Keratinocyte (primary cell): ENCODE measurements at regions not wholly inside any gene's neighbourhood (a gene's known extent, or its start where the extent isn't known, plus 50 kb on each side); places are given as distances from the start of the nearest gene placed in this dataset.

Experiments
- DNase-seq: peaks from one replicate; pipeline ENCODE4 v3.0.0-alpha.2; 2011; ENCODE audit warnings: low read depth, missing footprints, low spot score
- FAIRE-seq: peaks from 2 replicates; lab custom pipeline; 2011; peaks lifted over from hg19 to GRCh38; lab: Jason Lieb, UNC
- H2AFZ ChIP-seq: 2 replicates; pipeline ENCODE4 v1.6.0; 2012; ENCODE audit warnings: low read length, control low read depth, inconsistent platforms; ENCODE audit not compliant: control insufficient read depth
- H3K27ac ChIP-seq: 2 replicates; pipeline ENCODE4 v1.5.1; 2011; ENCODE audit warnings: low read length; ENCODE audit not compliant: control insufficient read depth, insufficient read depth
- H3K27me3 ChIP-seq: 3 replicates; pipeline ENCODE4 v1.6.0; 2011; ENCODE audit warnings: low read length; ENCODE audit not compliant: control insufficient read depth, insufficient read depth; ENCODE audit errors: extremely low read depth
- H3K36me3 ChIP-seq, 2 experiments: 2 replicates in 1 of 2; 3 replicates in 1 of 2; pipeline ENCODE4 v1.5.1; 2011; ENCODE audit warnings: low read length in 2 of 2, mild to moderate bottlenecking in 1 of 2; ENCODE audit not compliant: control insufficient read depth in 2 of 2, insufficient read depth in 2 of 2; ENCODE audit errors: extremely low read depth in 1 of 2
- H3K4me1 ChIP-seq: 3 replicates; pipeline ENCODE4 v1.5.1; 2011; ENCODE audit warnings: low read length; ENCODE audit not compliant: control insufficient read depth, insufficient read depth; ENCODE audit errors: extremely low read depth
- H3K4me2 ChIP-seq: 3 replicates; pipeline ENCODE4 v1.6.0; 2011; ENCODE audit warnings: low read depth, low read length; ENCODE audit not compliant: control insufficient read depth, insufficient read depth; ENCODE audit errors: extremely low read depth
- H3K4me3 ChIP-seq, 3 experiments: fragments of 200-600 bp in 1 of 3; sonication (generic) in 1 of 3; 2 replicates in 2 of 3; 3 replicates in 1 of 3; pipeline ENCODE4 v1.5.1; 2011 to 2016; ENCODE audit warnings: low read length in 3 of 3, mild to moderate bottlenecking in 3 of 3, control low read depth in 2 of 3, inconsistent platforms in 1 of 3, low read depth in 1 of 3, mixed read lengths in 1 of 3, mixed run types in 1 of 3, moderate library complexity in 1 of 3; ENCODE audit not compliant: control insufficient read depth in 2 of 3, insufficient read depth in 2 of 3; ENCODE audit errors: extremely low read depth in 1 of 3
- H3K79me2 ChIP-seq: 2 replicates; pipeline ENCODE4 v1.6.0; 2012; ENCODE audit warnings: low read length; ENCODE audit not compliant: control insufficient read depth, insufficient read depth
- H3K9ac ChIP-seq: 3 replicates; pipeline ENCODE4 v1.6.0; 2011; ENCODE audit warnings: low read length; ENCODE audit not compliant: control insufficient read depth, insufficient read depth; ENCODE audit errors: extremely low read depth
- H3K9me1 ChIP-seq: 3 replicates; pipeline ENCODE4 v1.6.0; 2011; ENCODE audit warnings: low read length; ENCODE audit not compliant: control insufficient read depth, insufficient read depth; ENCODE audit errors: extremely low read depth
- H3K9me3 ChIP-seq: 2 replicates; pipeline ENCODE4 v1.5.1; 2012; ENCODE audit warnings: low read depth, low read length; ENCODE audit not compliant: control insufficient read depth
- H4K20me1 ChIP-seq: 3 replicates; pipeline ENCODE4 v1.6.0; 2011; ENCODE audit warnings: low read length; ENCODE audit not compliant: control insufficient read depth, insufficient read depth; ENCODE audit errors: extremely low read depth
- CTCF ChIP-seq, 3 experiments: IDR thresholded peaks in 1 of 3; conservative IDR thresholded peaks in 1 of 3; optimal IDR thresholded peaks in 1 of 3; 2 replicates in 2 of 3; 3 replicates in 1 of 3; pipeline versions ENCODE3 to v1.5.1; 2011; ENCODE audit warnings: low read length in 3 of 3, mild to moderate bottlenecking in 3 of 3, moderate library complexity in 2 of 3, control low read depth in 1 of 3, inconsistent platforms in 1 of 3; ENCODE audit not compliant: insufficient read depth in 2 of 3; ENCODE audit errors: extremely low read depth in 1 of 3
- EZH2 ChIP-seq: IDR thresholded peaks from one replicate; pipeline ENCODE4 v1.6.1; 2012; ENCODE audit warnings: inconsistent platforms, mild to moderate bottlenecking, low read length, moderate library complexity
- dilution Hi-C: fragments of 300-500 bp; cut with MboI; formaldehyde crosslinking; loops from one replicate; pipeline ENCODE4 v1.7.0; 2020; ENCODE audit warnings: low sequenced_read_pairs; ENCODE audit not compliant: extremely low pct_ligation_motif_present

- no peaks in the 10 kb centered on the region for H4K20me1 ChIP-seq
- DNase-seq (no peak), FAIRE-seq (no peak)
- dilution Hi-C loops = no loop called here
- H3K4me1 ChIP-seq = no peaks in the 10 kb centered on the region
- H3K4me2 ChIP-seq = no peak overlapping the region
- no peak overlapping the region for H3K9ac ChIP-seq
- no peaks in the 10 kb centered on the region for H3K79me2 ChIP-seq
- H3K4me3 ChIP-seq = no peak overlapping the region
- no peak overlapping the region for H3K27ac ChIP-seq
- H3K9me1 ChIP-seq = no peaks in the 10 kb centered on the region
- H2AFZ ChIP-seq = no peak overlapping the region
- H3K27me3 ChIP-seq = no peaks in the 10 kb centered on the region
- no peaks in the 10 kb centered on the region for H3K36me3 ChIP-seq
- H3K9me3 ChIP-seq = no peaks in the 10 kb centered on the region
- TF ChIP-seq EZH2 = no peak
- TF ChIP-seq CTCF (optimal IDR thresholded peaks at IDR 0.05 in 1 of 3, IDR thresholded peaks at IDR 0.05 in 1 of 3, conservative IDR thresholded peaks at IDR 0.05 in 1 of 3; ENCODE audit: extremely low read depth in 1 of 3, insufficient read depth in 2 of 3, low read length in 3 of 3) = no peak
Measured at GRCh38 chr5:86407711-86408110, 210.0 kb upstream of the COX7C start.

- TF ChIP-seq EZH2 (no peak), CTCF (optimal IDR thresholded peaks at IDR 0.05 in 1 of 3, IDR thresholded peaks at IDR 0.05 in 1 of 3, conservative IDR thresholded peaks at IDR 0.05 in 1 of 3; ENCODE audit: extremely low read depth in 1 of 3, insufficient read depth in 2 of 3, low read length in 3 of 3) (no peak)
- no peaks in the 10 kb centered on the region for H3K9me1 ChIP-seq
- no peak overlapping the region for H2AFZ ChIP-seq
- no peak overlapping the region for H3K4me3 ChIP-seq
- H3K4me1 ChIP-seq = no peaks in the 10 kb centered on the region
- no peak for DNase-seq
- no peaks in the 10 kb centered on the region for H3K27me3 ChIP-seq
- H4K20me1 ChIP-seq = no peaks in the 10 kb centered on the region
- no peaks in the 10 kb centered on the region for H3K9me3 ChIP-seq
- no peak overlapping the region for H3K27ac ChIP-seq
- no peaks in the 10 kb centered on the region for H3K36me3 ChIP-seq
- H3K9ac ChIP-seq = no peak overlapping the region
- H3K79me2 ChIP-seq = no peaks in the 10 kb centered on the region
- no peak for FAIRE-seq
- dilution Hi-C loops = no loop called here
- no peak overlapping the region for H3K4me2 ChIP-seq
Measured at GRCh38 chr5:86411596-86411995, 206.1 kb upstream of the COX7C start.
